CD4-positive, alpha-beta T cell treated with Interleukin-17A for 4 hours (primary cell): ENCODE measurements at regions not wholly inside any gene's neighbourhood (a gene's known extent, or its start where the extent isn't known, plus 50 kb on each side); places are given as distances from the start of the nearest gene placed in this dataset.

Experiments used
- DNase-seq: peaks from one replicate; pipeline ENCODE4 v3.0.0-alpha.2; 2020; ENCODE audit warnings: mixed read lengths

DNA sequence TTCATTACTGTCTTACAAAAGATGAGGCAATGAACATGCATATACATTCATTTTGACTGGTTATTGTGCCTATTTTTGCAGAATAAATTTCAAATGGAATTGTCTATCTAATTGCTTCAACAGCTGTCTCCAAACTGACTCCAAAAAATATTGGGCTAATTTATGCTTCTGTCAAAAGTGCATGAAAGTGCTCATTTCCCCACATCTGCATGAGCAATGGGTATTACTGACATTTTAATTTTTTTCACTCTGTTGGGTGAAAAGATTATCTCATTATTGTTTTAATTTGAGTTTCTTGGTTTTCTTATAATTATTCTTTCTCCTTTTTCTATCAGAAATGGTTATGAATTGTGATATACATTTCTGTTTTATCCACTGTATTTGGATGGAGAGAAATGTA is 404.2 kb downstream of the QKI start:
- DNase-seq = no peak

DNA sequence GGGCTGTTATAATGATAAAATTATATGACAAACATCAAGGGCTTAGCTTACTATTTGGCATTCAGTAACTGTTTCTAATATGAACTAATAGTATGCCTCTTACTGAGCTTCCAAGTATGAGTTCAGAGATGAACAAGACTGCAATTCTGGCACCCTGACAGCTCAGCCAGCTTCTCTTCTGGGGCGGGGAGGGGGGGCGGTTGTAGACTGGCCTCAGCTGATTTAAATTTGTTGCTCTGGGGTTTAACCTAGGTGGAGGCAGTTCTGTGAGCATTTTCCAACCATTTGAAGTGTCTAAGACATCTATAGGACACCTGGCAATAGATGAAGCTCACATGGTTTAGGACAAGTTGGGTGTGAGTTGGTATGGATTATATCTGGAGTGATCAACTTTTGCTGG is 401.9 kb downstream of the QKI start:
- no peak for DNase-seq

DNA sequence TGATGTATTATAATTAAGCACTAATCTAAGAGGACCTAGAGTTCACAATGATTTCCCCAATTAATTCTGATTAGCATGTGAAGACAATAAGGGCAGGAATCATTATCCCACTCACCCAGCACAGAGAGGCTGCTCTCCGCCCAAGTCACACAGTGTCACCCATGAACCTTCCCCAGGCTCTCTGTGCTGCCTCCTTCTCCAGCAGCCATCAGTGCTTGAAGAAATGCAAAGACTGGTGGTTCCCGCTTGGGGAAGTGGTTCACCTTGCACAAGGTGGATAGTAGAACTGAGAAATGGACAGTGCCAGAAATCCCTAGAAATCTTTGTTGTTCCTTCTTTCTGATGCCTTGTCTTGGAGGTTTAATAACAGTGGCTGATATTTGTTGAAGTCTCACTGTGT is 401.3 kb downstream of the QKI start:
- no peak for DNase-seq

DNA sequence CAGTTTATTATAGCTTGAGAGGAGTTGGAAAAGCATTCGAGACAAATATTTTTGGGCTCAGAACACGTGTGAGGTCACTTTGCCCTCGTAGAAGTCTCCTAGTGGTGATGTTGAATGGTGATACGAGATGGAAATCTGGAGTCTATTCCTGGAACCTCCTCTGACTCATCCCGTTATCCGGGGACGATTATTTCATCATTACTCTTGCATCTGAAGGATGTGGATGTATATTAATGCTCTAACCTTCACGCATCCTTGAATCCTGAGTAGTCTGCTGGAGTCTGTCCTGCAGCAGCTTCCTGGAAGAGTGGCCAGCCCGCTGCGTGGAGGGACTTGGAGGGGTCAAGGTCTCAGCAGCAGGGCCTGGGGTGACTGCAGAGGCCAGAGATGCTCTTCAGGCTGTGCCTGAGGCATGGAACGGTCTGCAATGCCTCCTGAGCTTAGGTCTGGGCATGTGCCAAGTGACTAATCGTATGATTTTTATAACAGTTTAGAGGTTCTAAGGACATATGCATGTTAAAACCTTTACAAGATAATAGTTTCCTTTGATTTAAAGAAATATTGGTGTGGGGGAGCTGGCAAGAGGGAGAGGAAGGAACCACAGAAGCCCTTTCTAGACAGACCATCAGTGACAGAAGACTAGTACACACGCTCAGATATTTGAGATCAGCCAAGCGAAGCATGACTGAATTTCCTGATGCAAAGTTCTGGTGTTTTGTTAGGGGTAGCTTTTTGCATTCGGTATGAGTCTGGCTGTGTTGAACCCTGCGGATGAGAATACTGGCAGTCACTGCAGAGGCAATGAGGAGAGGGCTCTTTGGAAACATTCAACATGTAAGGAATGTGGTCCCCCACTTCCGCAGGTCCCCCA is 400.2 kb downstream of the QKI start:
- DNase-seq = no peak

DNA sequence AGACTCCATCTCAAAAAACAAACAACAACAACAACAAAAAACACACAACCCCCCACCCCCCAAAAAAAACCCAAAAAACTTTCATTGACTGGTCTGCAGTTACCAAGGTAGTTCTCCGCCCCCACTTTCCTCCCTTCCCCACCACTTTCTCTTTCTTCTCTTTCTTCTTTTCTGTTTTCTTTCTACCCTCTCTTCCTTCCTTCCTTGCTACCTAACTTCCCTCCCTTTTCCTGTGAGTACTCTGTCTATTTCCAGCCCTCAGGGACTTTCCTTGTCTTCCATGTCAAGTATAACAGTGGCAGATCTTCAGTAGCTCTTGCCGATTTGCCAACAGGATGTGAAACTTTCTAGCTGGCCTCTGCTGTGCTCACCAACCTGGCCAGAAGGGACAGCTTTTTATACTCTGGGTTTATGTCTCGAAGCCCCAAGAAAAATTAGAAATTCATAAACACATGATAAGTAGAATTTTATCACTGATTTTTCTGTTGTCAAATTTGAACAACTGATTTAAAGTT is 399.5 kb downstream of the QKI start:
- no peak for DNase-seq

DNA sequence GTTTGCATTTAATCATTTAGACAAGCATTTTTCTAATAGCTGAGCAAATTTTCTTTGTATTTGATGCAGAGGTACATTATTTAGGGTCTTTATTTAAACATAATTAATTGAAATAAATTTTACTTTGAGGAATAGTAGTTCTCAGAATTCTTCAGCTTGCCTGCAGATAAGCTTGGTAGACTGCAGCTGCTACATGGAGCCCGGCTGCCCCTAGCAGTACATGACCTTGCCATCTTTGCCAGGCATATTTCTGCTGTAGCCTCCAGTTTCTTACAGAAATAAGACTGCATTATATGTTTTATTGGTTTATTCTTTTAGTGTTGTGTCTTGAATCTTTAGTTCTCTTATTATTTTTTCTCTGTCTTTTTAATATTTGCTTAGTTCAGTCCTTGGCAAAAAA is 396.8 kb downstream of the QKI start:
- DNase-seq = no peak

DNA sequence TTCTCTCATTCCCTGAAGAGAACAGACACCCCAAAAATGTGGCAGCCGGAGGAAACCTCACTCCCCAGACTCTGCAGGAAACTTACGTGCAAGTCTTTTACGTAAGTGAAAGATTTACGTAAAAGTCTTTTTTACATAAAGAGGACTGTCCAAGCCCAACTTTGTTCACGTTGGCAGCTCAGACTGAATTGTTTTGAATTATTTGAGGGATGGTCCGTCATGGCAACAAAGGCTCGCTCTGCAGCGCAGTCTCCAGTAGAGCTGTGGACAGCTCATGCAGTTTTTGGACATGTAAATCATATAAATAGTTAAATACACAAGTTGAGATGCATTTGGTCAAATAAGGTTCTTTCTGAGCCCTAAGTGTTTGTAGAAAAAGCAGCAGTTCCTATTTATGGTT is 394.8 kb downstream of the QKI start:
- DNase-seq = no peak

DNA sequence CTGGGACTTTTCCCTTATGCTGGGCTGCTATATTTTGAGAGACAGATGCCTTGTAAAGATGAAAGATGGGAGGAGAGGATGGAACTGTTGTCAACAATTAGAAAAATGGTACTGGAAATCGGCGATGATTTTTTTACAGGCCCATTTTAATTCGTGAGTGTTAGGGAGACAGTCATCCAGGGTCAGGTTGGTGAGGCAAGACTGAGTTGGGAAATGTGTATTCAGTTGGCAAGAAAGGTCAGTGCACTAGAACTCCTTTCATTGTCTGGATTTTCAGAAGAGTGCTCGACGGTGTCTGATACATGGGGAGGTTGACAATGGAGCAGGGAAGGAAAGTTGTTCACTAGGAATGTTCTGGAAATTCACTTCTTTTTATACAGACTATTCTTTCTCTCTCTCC is 394.4 kb downstream of the QKI start:
- no peak for DNase-seq

DNA sequence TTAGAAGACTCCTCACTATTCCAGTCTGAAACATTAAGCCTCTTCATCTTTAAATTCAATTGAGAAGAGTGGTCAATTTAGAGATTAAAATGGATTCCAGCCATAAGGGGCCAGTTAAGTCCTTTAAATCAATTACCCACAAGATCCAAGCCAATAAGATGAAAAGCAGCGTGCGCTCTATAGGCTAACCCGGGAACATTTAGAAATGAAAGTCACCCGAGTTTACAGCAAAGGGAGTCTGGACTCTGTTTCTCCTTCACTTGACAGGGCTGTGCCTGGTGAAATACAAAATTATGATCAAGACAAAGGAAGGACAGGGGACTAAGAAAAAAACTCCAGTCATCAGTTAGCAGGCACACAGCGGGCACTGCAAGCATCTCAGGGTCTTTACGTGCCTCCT is 393.7 kb downstream of the QKI start:
- DNase-seq = no peak

DNA sequence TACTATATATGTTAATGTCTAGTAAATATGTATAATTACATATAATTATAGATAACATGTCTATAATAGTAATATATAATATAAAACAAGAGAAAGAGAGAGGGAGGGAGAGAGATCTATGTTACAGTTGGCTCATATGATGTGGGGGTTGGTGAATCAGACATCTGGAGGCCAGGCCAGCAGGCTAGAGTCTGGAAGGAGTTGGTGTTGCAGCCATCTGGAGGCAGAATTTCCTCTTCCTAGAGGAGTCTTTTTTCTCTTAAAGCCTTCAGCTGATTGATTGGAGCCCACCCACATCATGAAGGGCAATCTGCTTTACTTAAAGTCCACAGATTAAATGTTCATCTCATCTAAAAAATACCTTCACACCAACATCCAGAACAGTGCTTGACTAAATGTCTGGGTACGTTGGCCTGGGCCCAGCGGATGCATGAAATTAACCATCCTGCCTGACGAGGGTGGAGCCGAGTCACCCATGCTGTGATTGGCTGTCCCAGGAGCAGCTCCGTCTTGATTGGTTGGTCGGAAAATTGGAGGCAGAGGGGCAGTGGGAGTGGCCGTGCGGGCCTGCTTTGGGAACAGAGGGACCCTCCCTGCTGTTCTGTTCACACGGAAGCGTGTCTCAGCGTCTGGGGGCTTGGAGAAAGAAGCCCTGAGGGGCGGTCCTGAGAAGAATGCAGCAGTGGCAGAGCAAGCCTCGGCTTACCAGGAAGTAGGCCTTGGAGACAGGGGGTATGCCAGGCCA is 392.4 kb downstream of the QKI start:
- no peak for DNase-seq

DNA sequence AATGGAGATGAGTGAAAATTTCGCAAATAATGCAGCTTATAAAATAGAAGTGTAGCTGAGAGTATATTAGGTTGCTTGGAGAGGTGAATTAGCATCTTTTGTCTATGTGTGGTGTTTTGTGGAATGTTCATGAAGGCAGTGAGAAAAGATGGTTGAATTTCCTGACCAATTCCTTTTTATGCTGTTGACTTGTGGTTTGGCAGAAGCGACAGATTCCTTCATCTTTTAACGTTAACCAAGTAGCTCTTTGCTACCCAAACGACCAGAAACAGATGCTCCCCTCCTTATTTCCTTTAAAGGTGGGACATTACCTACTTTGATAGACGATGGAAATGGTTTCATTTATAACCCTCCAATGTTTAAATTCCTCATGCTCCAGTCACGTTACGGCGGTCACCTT is 390.5 kb downstream of the QKI start:
- no peak for DNase-seq

DNA sequence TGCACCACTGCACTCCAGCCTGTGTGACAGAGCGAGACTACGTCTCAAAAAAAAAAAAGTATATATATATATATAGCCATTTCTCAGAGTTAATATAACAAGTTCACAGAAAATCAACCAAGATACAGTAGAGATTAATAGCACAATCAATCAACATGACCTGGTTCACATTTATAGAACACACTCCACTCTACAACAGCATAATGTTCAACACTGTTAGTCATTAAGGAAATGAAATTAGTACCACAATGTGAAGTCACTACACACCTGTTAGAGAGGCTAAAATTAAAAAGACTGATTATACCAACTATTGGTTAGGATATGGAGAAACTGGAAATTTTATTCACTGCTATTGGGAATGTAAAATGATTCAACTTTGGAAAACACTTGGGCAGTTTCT is 387.7 kb downstream of the QKI start:
- no peak for DNase-seq

DNA sequence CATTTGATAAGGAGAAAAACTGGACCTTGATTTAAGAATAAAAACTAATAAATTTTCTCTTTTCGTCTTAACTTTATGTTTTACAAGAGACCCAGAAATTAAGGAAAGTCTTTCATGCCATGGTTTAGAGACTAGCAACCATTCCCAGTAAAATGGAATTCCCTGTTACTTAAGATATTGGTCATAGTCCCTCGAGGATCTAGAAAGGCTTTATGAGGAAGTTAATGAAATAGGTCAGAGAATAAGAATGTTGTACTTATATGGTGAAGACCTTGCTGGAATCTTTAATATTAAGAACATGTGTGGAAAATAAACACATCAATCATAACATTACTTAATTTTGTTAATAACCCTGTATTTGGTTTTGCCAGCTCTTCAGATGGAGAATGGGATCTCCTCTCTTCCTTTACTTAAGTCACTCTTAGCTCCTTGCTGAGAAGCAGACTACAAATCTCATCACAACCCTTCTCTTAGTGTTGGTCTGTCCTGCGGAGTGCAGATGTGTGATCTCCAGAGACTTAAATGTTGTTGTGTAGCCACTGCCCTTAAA is 382.9 kb downstream of the QKI start:
- no peak for DNase-seq

DNA sequence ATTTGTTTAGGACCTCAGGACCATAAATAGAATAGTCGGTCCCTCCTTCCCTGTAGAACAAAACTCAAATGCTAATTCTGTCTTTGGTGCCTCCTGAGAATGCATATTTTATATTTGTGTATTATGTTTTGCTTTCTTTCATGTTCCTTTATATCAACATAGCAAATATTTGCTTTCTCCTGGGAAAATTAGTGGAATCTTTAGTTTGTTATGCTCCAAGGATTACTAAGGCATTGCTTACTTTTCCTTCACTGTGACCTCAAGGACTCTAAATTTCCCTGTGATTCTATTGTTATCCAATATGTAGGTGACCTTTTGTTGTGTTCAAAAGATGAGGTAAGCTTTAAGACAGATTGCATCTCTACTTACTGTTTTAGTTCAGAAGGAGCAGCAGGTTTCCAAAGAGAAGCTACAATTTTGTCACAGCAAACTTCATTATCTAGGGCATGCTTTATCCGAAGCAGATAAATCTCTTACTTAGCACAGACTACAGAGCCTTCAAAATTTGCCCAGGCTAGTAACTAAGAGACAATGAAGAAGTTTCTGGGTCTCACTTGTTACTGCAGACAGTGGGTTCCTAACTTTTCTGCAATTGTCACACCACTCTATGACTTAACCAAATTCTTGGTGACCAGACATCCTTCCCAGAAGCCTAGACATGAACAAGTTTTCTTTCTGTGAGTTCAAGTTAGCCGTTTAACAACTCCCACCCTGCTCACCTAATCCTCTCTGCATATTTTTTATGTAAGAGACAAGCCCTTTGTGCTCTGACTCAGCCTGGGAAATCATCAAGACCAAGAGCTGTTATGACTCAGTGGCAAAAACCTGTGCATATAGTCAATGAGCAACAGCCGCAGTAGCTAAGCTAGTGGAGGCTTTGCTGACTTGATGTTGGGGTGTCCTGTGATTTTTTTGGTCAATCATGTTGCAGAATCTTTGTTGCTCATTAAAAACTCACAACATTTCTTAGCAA is 378.8 kb downstream of the QKI start:
- DNase-seq = no peak

DNA sequence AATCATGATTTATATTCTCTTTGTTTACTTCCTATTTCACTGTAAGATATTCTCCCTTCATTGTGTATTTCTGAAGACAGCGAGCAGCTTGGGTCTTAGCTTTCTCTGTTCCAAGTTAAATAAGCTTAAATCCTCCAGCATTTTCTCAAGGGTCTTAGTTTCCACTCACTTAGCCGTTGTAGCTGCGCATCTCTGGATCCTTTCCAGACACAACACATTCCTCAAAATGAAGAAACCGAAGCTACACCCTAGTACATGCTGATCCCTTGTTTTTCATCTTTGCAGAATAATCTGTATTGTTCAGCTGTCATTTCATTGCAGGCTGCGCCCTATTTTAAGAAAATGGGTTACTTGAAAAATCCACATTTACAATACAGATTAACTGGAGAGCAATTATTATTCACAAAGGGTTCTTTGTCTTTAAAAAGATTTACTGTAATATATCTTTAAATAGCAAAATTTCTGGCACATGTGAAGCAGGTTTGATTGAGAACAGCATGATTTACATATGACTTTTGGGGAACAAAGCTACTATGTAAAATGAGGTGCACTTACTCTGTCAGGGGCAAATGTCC is 375.8 kb downstream of the QKI start:
- DNase-seq = no peak

DNA sequence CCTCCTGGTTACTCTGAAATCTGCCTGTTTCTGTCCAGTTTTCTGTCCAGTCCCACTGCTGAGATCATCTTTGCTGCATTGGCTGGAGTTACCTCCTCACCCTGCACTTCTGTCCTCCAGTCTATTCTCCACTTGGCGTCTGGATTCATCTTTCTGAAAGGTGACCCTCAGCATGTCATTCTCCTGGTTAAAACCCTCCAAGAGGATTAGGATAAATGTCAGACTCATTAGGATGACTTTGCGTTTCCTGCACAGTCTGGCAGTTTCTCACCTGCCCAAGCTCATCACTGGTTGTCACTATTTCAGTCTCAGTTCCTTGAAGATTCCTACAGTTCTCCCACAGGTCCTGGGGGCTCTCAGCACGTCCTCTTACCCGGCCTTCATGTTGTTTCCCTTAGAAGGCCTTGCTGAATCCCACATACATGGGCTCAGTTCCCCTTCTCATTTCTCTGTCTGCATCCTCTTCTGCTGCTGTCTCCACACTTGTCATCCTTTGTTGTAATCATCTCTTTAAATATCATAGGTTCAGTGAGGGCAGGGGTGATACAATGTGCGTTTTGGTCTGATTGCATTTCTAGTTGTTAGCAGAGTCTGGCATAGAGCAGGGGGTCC is 374.8 kb downstream of the QKI start:
- DNase-seq = no peak

DNA sequence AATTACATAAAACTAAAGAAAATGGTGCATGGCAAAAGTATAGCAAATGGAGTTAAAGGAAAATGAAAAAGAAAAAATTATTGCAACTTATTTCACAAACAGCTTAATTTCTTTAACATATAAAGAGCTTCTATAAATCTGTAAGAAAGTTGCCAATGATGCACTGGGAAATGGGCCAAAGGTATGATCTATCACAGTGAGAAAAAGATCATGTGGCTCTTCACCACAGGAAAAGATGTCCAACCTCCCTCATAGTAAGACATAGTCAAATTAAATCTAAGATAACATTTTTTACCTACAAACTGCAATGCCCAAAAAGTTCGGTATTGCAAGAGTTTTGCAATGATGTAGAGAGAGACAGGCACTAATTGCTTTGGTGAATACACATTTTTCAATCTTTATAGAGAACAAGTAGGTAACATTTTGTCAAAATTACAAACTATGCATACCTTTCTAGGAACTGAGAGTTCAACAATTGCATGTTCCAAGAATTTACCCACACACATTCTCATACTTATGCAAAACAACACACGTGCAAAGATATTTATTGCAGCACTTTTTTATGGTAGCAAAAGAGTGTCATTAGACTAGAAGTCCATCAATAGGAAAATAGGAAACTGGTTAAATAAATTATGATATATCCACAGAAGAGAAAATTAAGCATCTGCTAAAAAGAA is 372.6 kb downstream of the QKI start:
- no peak for DNase-seq

DNA sequence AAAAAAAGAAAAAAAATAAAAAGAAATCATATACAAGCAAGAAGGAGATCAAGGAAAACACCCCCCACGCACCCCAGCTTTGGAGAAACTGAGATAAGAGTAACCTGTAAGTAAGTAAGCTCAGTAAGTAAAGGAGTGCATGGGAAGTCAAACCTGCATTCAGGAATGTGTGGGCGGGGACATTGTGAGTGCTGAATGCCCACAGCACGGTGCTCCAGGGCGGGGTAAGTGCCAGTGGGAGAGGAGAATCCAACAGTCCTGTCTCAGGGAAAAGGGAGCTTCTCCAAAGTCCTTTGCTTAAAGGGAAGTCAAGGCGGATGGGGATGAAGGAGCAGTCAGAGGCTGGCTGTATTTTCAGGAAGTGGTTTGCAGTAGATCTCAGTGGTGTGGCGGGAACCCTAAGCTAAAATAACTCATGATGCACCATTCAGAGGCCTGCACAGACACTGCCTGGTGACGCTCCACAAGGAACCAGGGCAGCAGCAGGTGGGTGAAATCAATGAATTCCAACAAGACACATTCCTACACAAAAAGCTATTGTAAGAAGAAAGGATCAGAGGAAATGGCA is 368.0 kb downstream of the QKI start:
- no peak for DNase-seq

DNA sequence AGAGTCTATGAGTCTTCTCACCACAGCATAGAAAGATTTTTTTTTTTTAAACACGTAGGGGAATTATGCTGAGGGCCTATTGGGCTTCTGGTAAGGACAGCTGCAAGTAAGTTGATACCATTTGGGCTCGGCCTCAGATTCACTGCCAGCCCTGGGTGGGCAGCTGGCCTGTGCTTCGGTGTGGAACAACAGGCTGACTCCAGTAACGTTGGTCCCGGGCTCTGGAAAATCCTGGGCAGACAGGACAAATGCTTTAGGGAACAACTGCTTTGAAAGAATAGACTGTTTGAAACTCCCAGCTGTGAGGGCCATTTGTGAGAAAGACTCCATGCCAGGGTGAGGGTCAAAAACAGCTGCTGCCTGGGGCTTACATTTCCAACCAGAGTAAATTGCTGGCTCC is 366.5 kb downstream of the QKI start:
- DNase-seq = no peak

DNA sequence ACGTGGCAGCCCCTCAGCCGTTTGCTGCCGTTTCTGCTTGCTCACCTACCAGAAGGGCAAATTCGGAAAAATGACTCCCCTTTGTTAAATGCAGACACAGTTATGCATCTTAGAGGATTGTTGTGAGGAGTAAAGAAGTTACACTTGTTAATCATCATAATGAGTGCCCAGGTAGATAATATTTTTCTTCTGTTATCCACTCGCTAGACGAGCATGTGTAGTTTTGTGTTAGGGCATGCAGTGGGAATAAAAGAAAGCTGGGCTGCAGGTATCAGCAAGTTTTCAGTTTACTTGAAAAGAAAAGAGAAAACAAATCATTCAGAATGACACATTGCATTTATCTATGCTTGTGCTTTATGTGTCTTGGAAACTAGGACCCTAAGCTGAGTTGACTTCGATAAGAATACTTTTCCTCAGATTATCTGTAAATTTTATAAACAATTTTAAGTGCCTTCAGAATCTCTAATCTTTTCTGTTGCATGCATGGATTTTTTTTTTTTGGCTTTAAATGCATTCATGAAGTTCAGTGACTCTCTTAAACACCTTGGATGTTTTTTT is 365.3 kb downstream of the QKI start:
- DNase-seq = no peak

DNA sequence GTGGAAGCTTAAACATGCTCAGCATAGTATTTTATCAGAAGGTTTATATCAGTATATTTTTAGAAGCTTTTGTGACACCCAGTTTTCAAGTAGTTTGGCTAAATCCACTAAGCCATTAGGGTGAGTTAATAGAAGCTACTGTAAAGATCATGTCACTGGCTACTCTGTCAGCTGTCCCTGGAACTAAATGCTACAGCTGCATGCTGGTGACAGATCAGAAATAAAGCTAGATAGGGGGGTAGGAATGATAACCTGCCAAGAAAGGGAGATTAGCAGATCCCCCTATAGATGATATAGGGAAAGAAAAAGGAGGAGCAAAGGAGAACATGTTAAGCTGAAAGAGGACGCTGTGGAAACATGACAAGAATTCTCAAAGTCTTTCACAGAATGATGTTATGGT is 363.2 kb downstream of the QKI start:
- no peak for DNase-seq
